Peyer's patch (tissue), 4 donors: ENCODE measurements at regions not wholly inside any gene's neighbourhood (a gene's known extent, or its start where the extent isn't known, plus 50 kb on each side); places are given as distances from the start of the nearest gene placed in this dataset.

Experiments
- DNase-seq, 3 donors: peaks; one replicate each; pipeline ENCODE4 v3.0.0-alpha.2; 2017 to 2019
- H3K27ac ChIP-seq, 4 donors: fragments of 200-600 bp; sonication (generic); one replicate each; pipeline ENCODE4 v1.5.1; 2016 to 2019
- H3K27me3 ChIP-seq, 2 donors: fragments of 200-600 bp; sonication (generic); one replicate each; pipeline ENCODE4 v1.5.1; 2019
- H3K36me3 ChIP-seq, 3 donors: fragments of 200-600 bp; sonication (generic); one replicate each; pipeline ENCODE4 v1.5.1; 2016 to 2019
- H3K4me1 ChIP-seq, 4 donors: fragments of 200-600 bp; sonication (generic); one replicate each; pipeline ENCODE4 v1.5.1; 2016 to 2019
- H3K4me3 ChIP-seq, 4 donors: fragments of 200-600 bp; sonication (generic); 1 replicate in 3 of 4; 2 replicates in 1 of 4; pipeline ENCODE4 v1.5.1; 2016 to 2019; ENCODE audit warnings: mild to moderate bottlenecking in 1 of 4
- H3K9me3 ChIP-seq, 4 donors: fragments of 200-600 bp; sonication (generic); one replicate each; pipeline ENCODE4 v1.5.1; 2016 to 2019; ENCODE audit warnings: mild to moderate bottlenecking in 1 of 4
- CTCF ChIP-seq, 6 experiments: fragments of 450-650 bp in 4 of 6; fragments of 200-600 bp in 2 of 6; sonication (generic) in 1 of 6; IDR thresholded peaks; one replicate each; pipeline ENCODE4 v1.5.1; 2017 to 2019; ENCODE audit warnings: antibody characterized with exemption in 6 of 6, mild to moderate bottlenecking in 3 of 6, moderate library complexity in 1 of 6
- POLR2A ChIP-seq, 2 donors: fragments of 450-650 bp; IDR thresholded peaks; one replicate each; pipeline ENCODE4 v1.5.1; 2017; ENCODE audit warnings: antibody characterized with exemption in 2 of 2, mild to moderate bottlenecking in 2 of 2, moderate library complexity in 2 of 2

- H3K36me3 ChIP-seq, result no peaks in the 10 kb centered on the region
- H3K4me1 ChIP-seq, result no peaks in the 10 kb centered on the region
- H3K27ac ChIP-seq, result no peak overlapping the region
- TF ChIP-seq POLR2A (IDR thresholded peaks at IDR 0.05) (no peak), CTCF (IDR thresholded peaks at IDR 0.05) (no peak)
- no peaks in the 10 kb centered on the region for H3K9me3 ChIP-seq
- no peak for DNase-seq
- no peaks in the 10 kb centered on the region for H3K27me3 ChIP-seq
- no peak overlapping the region for H3K4me3 ChIP-seq
Measured at GRCh38 chr11:130765951-130766649, 150.2 kb downstream of the SNX19 start.

DNA sequence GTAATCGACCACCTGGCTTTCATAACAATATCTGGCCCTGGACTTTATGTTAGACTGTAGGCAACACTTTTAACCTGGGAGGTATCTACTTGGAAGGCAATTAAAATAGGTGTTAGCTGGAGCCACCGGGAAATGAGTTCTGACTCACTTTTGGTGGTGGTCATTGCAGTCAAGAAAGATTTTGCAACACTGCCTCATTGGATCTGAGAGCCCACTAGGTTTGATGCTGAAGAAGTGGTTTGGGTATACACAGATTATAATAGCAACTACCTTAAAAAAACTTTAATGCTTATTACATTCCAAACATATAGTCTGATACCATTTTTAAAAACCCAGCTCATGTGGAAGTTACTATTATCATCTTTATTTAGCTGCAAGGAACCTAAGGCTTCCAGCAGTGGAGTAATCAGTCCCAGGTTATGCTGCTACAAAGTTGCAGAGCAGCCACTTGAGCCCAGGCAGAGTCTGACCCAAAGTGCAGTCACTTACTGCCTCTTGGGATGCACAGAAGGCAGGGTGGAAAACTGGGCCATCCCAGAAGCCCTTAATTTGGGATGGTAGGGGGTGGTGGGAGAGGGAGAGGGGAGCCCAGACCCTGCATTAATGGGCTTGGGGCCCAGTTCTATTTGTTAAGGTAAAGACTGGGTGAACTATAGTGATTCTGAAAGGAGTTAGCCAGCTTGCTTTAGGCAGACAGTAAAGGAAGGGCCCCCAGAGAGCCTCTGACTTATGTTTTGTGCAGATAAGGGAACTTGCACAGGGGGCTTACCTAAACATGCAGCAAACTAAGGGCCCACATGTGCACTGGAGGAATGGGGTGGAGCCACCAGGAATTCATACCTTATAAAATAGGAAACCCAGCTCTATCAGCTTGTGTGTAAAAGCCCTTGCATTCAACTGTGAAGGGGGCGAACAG, 149.4 kb downstream of the SNX19 start:
- TF ChIP-seq POLR2A (IDR thresholded peaks at IDR 0.05) (no peak), CTCF (IDR thresholded peaks at IDR 0.05) (no peak)
- Histone ChIP-seq H3K4me1 (no peaks in the 10 kb centered on the region), H3K36me3 (no peaks in the 10 kb centered on the region), H3K27me3 (no peaks in the 10 kb centered on the region), H3K9me3 (no peaks in the 10 kb centered on the region), H3K4me3 (no peak overlapping the region), H3K27ac (no peak overlapping the region)
- DNase-seq, result no peak

DNA sequence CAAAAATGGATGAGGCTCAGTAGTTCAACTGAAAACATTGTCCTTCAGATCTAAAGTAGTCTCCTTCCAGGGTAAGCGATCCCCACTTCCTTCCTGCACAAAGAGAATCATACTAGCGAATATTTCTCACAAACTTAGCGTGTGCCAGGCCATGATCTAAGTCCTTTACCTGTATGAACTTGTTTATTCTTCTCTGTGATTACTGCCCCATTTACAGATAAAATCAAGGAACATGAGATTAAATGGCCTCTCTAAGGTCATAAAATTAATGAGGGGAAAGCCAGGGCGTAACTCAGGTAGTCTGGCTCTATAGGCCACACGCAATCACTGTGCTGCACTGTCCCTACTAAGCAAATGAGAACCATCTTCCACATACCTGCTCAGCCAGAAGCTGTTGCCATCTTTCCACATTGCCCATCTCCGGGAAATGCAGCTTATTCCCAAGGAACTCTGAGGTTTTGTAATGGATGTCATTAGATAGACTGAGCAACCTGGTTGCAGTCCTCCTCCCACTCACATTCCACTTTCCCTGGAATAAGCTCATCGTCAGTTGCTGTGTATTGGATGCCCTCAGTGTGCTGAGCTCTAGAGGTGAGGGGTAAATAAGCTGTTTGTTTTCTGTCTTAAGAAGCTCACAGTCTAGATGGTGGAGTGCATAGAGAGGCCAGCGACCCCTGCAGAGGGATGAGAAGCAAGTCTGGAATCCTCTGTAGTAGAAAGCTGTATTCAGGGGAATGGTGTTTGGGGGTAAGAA, 146.3 kb downstream of the SNX19 start:
- Histone ChIP-seq H3K9me3 (no peaks in the 10 kb centered on the region), H3K27me3 (no peaks in the 10 kb centered on the region), H3K27ac (no peak overlapping the region), H3K36me3 (no peaks in the 10 kb centered on the region), H3K4me3 (no peak overlapping the region), H3K4me1 (no peaks in the 10 kb centered on the region)
- TF ChIP-seq CTCF (IDR thresholded peaks at IDR 0.05), result no peak
- TF ChIP-seq POLR2A (IDR thresholded peaks at IDR 0.05), result no peak
- DNase-seq, result no peak

- Histone ChIP-seq H3K27ac (no peak overlapping the region), H3K27me3 (no peaks in the 10 kb centered on the region), H3K4me1 (no peaks in the 10 kb centered on the region), H3K4me3 (no peak overlapping the region), H3K9me3 (no peaks in the 10 kb centered on the region), H3K36me3 (no peaks in the 10 kb centered on the region)
- DNase-seq, result no peak
- TF ChIP-seq CTCF (IDR thresholded peaks at IDR 0.05) (no peak), POLR2A (IDR thresholded peaks at IDR 0.05) (no peak)
Measured at GRCh38 chr11:130771708-130772107, 144.6 kb downstream of the SNX19 start.

- TF ChIP-seq CTCF (IDR thresholded peaks at IDR 0.05) (no peak), POLR2A (IDR thresholded peaks at IDR 0.05) (no peak)
- H3K4me1 ChIP-seq, result no peaks in the 10 kb centered on the region
- no peak overlapping the region for H3K27ac ChIP-seq
- DNase-seq, result peak in 1 of 3 donors; percentile 52
- H3K9me3 ChIP-seq, result no peaks in the 10 kb centered on the region
- H3K36me3 ChIP-seq, result no peaks in the 10 kb centered on the region
- H3K4me3 ChIP-seq, result no peak overlapping the region
- H3K27me3 ChIP-seq, result no peaks in the 10 kb centered on the region
Measured at GRCh38 chr11:130772266-130773227, 143.7 kb downstream of the SNX19 start.
